Muscle of leg (tissue), 3 donors: ENCODE measurements at regions not wholly inside any gene's neighbourhood (a gene's known extent, or its start where the extent isn't known, plus 50 kb on each side); places are given as distances from the start of the nearest gene placed in this dataset.

Experiments
- DNase-seq: peaks from one replicate; pipeline ENCODE4 v3.0.0; 2013
- H3K27ac ChIP-seq: one replicate; pipeline ENCODE4 v1.5.1; 2013; ENCODE audit warnings: mild to moderate bottlenecking, low read length, control low read depth
- H3K27me3 ChIP-seq: one replicate; pipeline ENCODE4 v1.6.1; 2013; ENCODE audit warnings: low read length; ENCODE audit not compliant: control insufficient read depth, insufficient read depth
- H3K36me3 ChIP-seq: one replicate; pipeline ENCODE4 v1.6.1; 2013; ENCODE audit warnings: low read length; ENCODE audit not compliant: control insufficient read depth, insufficient read depth
- H3K4me1 ChIP-seq: one replicate; pipeline ENCODE4 v1.6.1; 2013; ENCODE audit warnings: low read length; ENCODE audit not compliant: control insufficient read depth, insufficient read depth
- H3K4me3 ChIP-seq: one replicate; pipeline ENCODE4 v1.5.1; 2013; ENCODE audit warnings: low read length, control low read depth
- H3K9me3 ChIP-seq: replicated peaks from 2 replicates; pipeline ENCODE4 v1.6.1; 2013; ENCODE audit warnings: low read depth, low read length; ENCODE audit not compliant: control insufficient read depth
- WGBS: methylation state at CpG from one replicate; pipeline ENCODE4 v1.1.5; 2013; ENCODE audit warnings: missing lambda C conversion rate; ENCODE audit not compliant: insufficient coverage; 5-methylcytosine and 5-hydroxymethylcytosine counted together

DNA sequence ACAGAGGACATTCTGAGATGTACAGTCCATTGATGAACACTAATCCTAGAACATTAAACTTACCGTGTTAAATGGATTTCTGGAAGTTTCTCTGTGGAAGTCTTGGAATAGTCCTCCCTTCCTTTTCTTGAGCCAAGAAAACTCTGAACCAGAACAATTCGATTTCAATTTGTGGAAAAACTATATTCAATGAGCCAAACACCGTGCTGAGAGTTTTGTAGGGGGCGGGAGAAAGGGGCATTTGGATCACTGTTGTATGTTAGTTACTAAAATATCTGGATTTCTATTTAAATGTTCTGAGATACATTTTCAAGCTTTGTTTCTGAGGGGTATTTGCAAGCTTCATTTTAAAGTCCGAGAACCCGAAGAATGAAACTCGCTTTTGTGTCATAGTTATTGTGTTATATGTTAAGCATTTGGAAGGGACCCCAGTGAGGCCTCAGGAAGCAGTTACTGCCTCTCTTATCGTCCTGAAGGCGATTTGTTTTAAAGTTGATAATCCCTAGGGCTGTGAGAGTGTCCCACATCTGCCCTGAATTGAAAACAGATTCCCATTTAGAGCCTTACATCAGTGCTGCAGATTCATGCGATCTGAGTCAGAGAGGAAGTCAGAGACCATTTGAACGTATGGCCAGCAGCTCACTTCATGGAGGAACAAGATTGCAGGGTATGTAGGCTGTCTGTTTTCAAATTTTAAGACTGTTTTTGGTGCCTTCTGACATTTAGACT is 70.8 kb upstream of the SASH1 start:
- peak; percentile 97 for DNase-seq
- no peaks in the 10 kb centered on the region for H3K9me3 ChIP-seq
- no peaks in the 10 kb centered on the region for H3K36me3 ChIP-seq
- H3K27me3 ChIP-seq = no peaks in the 10 kb centered on the region
- WGBS = 1% methylated on average over 7 of the region's 11 CpGs
- peak overlapping the region; percentile 95 for H3K27ac ChIP-seq
- peak overlapping the region; percentile 33 for H3K4me3 ChIP-seq
- peaks cover 3% of the 10 kb centered on the region for H3K4me1 ChIP-seq

DNA sequence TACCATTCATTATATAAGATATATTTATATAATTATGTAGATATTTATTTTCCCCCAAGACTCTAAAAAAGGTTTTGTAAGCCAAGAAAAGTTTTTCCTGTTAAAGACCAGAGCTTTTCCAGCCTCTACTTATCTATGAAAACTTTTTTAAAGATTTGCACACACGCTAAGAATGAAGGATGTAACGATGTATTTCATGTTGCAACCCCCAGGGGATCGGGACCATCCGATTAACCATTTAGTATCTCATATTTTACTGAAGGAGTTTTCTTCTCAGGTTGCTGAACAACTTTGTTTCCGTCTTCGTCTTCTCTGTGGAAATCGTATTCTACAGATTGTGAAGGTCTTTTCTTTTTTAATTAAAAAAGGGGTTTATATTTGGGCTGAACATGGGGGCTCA is 70.0 kb upstream of the SASH1 start:
- Histone ChIP-seq H3K4me1 (peaks cover 3% of the 10 kb centered on the region), H3K27ac (peak overlapping the region; percentile 95), H3K36me3 (no peaks in the 10 kb centered on the region), H3K9me3 (no peaks in the 10 kb centered on the region), H3K27me3 (no peaks in the 10 kb centered on the region), H3K4me3 (peak overlapping the region; percentile 33)
- 20% methylated on average over 1 of the region's 7 CpGs for WGBS
- peak; percentile 57 for DNase-seq

- DNase-seq = no peak
- no peak overlapping the region for H3K27ac ChIP-seq
Observed at GRCh38 chr6:148273962-148274752, 68.5 kb upstream of the SASH1 start.

GRCh38 chr6:148274809-148275208 is 67.8 kb upstream of the SASH1 start:
- Histone ChIP-seq H3K9me3 (no peaks in the 10 kb centered on the region), H3K36me3 (no peaks in the 10 kb centered on the region), H3K27me3 (no peaks in the 10 kb centered on the region), H3K27ac (no peak overlapping the region), H3K4me3 (no peak overlapping the region), H3K4me1 (peaks cover 3% of the 10 kb centered on the region)
- WGBS = no CpG with 5 or more reads among the region's 2 CpGs
- no peak for DNase-seq

More at GRCh38 chr6:148273962-148274752, 68.5 kb upstream of the SASH1 start:
- Histone ChIP-seq H3K4me3 (peak overlapping the region; percentile 33), H3K36me3 (no peaks in the 10 kb centered on the region), H3K4me1 (peaks cover 3% of the 10 kb centered on the region), H3K9me3 (no peaks in the 10 kb centered on the region), H3K27me3 (no peaks in the 10 kb centered on the region)
- 69% methylated on average over 2 of the region's 5 CpGs for WGBS

DNA sequence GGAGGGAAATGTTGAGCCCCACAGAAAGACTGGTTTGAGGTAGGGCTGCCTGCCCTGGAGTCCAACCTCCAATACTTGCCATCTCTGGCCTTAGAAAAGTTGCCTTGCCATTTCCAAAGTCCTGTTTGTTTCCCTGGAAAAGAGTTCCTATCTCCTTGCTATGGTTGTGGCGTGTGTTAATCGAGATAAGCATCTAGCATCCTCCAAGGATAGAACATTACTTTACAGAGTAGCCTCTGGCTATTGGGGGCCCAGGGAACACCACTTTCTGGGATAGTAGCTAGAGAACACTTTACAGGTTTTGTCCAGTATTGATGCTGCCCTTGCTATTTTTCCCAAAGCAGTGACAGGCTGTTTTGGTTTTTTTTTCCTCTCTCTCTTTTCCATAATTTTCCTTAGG is 57.4 kb upstream of the SASH1 start:
- DNase-seq = no peak
- no peak overlapping the region for H3K27ac ChIP-seq
- H3K4me3 ChIP-seq = no peak overlapping the region
- H3K36me3 ChIP-seq = no peaks in the 10 kb centered on the region
- H3K4me1 ChIP-seq = peaks cover 19% of the 10 kb centered on the region
- 83% methylated on average over 2 of the region's 2 CpGs for WGBS
- H3K9me3 ChIP-seq = no peaks in the 10 kb centered on the region
- no peaks in the 10 kb centered on the region for H3K27me3 ChIP-seq

DNA sequence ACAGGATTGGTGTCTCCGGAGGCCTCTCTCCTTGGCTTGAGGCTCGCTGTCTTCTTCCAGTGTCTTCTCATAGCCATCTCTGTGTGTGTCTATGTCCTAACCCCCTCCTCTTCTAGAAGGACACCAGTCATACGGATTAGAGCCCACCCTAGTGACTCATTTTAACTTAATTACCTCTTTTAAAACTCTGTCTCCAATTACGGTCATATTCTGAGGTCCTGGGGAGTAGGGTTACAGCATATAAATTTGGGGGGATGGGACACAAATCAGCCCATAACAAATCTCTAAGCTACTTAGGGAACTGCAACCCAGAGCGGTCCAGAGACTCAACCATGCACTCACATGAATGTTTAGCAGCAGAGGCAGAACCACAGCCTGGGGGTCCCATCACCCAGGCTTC is 56.1 kb upstream of the SASH1 start:
- Histone ChIP-seq H3K4me1 (peaks cover 19% of the 10 kb centered on the region), H3K27ac (no peak overlapping the region), H3K4me3 (no peak overlapping the region), H3K36me3 (no peaks in the 10 kb centered on the region), H3K27me3 (no peaks in the 10 kb centered on the region), H3K9me3 (no peaks in the 10 kb centered on the region)
- WGBS = no CpG with 5 or more reads among the region's 5 CpGs
- no peak for DNase-seq

GRCh38 chr6:148287623-148288333 is 54.9 kb upstream of the SASH1 start:
- Histone ChIP-seq H3K27me3 (no peaks in the 10 kb centered on the region), H3K4me1 (peaks cover 24% of the 10 kb centered on the region), H3K27ac (no peak overlapping the region), H3K36me3 (no peaks in the 10 kb centered on the region), H3K9me3 (no peaks in the 10 kb centered on the region), H3K4me3 (no peak overlapping the region)
- no peak for DNase-seq
- WGBS = 53% methylated on average over 8 of the region's 15 CpGs

DNA sequence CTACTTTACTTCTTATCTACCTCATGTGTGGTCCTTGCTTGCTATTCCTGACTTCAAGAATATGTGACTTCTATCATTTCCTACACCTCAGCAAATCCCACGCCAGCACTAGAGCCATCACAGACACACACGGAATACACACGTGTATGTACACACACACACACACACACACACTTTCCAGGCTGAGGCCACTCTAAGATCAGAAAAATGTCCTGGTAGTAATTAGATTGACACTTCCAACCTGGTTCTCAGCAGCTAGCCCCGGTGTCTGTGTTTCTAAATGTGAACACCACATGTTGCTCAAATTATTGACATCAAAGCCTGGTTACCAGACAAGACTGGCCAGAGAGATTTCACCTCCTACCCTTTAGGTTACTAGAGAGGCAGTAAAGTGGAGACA is 54.1 kb upstream of the SASH1 start:
- Histone ChIP-seq H3K4me3 (no peak overlapping the region), H3K27ac (peak overlapping the region; percentile 13), H3K4me1 (peaks cover 27% of the 10 kb centered on the region), H3K9me3 (no peaks in the 10 kb centered on the region), H3K27me3 (no peaks in the 10 kb centered on the region), H3K36me3 (no peaks in the 10 kb centered on the region)
- DNase-seq = no peak
- 100% methylated on average over 1 of the region's 4 CpGs for WGBS

DNA sequence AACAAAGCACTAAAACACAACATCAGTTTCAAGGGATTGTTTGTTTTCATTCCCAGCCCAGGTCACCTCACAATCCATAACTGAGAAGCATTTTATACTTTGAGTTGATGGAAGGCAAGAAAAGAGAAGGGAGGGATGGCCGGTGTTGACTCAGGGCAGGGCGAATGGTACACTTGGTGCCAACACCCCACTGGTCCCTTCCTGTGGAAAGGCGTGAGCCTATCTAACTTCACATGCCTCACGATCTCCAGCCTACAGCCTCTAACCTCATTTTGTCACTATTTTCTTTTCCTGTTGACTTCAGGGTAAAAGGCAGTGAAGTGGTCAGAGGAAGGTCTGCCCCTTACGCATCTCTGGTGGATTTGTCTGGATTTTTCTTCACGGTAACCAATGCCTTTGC is 53.5 kb upstream of the SASH1 start:
- H3K27ac ChIP-seq = no peak overlapping the region

DNA sequence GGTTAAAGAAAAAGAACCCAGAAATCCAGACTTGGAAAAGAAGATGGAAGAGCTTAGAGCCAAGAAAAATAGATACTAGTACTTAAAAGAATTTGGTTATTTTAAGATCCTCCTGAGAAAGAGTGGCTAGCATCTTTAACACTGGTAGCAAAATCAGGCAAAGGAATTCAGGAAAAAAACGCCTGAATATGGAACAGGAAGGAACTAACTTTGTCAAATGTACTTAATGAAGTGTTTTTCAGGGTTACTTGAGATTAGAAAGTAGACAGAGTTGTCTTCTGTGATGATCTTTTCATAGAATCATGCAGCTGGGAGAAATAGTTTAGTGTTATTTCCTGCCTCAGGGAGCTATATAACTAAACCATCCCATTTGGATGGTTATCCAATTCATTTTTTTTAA is 50.8 kb upstream of the SASH1 start:
- peak; percentile 57 for DNase-seq
- H3K36me3 ChIP-seq = no peaks in the 10 kb centered on the region
- H3K9me3 ChIP-seq = no peaks in the 10 kb centered on the region
- H3K27me3 ChIP-seq = no peaks in the 10 kb centered on the region
- 17% methylated on average over 1 of the region's 1 CpG for whole genome bisulfite sequencing
- no peak overlapping the region for H3K4me3 ChIP-seq
- peaks cover 48% of the 10 kb centered on the region for H3K4me1 ChIP-seq
- H3K27ac ChIP-seq = peak overlapping the region; percentile 8

More for the DNA sequence above, 53.5 kb upstream of the SASH1 start:
- Histone ChIP-seq H3K36me3 (no peaks in the 10 kb centered on the region), H3K9me3 (no peaks in the 10 kb centered on the region), H3K27me3 (no peaks in the 10 kb centered on the region), H3K4me3 (no peak overlapping the region), H3K4me1 (peaks cover 33% of the 10 kb centered on the region)
- DNase-seq = no peak
- no CpG with 5 or more reads among the region's 6 CpGs for WGBS
